Activated CD4-positive, alpha-beta T cell treated with anti-CD3 and anti-CD28 coated beads, Interleukin-2, Interleukin-6, amounts not matched to agents 100 ng/mL and 50 ng/mL, durations not matched to agents 16 hours and 8 hours (primary cell): ENCODE measurements at regions not wholly inside any gene's neighbourhood (a gene's known extent, or its start where the extent isn't known, plus 50 kb on each side); places are given as distances from the start of the nearest gene placed in this dataset.
A peak's percentile ranks its signal among the peaks of the same experiment; 100 is the strongest.

Experiments
- DNase-seq: peaks from one replicate; pipeline ENCODE4 v3.0.0-alpha.2; 2020

DNA sequence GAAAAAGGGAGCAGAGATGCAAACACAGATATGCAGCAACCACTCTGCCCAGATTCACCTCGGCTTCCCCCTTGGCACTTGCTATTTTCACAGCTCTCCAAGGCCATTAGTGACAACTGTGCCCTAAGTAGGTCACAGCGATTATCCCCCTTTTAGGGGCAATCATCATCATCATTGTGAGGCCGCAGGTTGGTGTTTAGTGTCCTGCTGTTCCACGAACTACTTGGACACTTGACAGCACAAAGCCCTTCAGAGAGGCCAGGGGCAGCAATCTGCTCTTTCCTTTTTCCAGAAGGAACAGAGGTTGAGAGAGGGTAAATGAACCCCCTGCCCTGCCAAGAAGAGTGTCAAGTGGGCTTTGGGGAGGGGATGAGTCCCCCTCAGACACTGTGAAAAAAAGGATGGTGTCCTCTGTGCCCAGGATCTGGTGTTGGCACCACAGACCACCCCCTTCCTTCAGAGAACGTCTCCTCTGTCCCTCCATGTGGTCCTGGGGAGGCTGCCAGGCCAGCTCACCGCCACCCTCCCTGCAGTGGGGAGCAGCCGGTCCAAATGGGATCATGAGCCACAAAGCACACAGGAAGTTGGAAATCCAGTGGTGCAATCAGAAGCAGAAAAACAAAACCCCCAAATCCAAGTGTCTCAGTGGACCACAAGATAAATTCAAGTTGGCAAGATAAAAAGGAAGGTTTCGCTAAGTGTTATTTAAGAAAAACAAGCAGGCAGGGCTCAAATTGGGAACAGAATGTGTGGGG, 78.4 kb upstream of the MED9 start:
- DNase-seq = no peak

DNA sequence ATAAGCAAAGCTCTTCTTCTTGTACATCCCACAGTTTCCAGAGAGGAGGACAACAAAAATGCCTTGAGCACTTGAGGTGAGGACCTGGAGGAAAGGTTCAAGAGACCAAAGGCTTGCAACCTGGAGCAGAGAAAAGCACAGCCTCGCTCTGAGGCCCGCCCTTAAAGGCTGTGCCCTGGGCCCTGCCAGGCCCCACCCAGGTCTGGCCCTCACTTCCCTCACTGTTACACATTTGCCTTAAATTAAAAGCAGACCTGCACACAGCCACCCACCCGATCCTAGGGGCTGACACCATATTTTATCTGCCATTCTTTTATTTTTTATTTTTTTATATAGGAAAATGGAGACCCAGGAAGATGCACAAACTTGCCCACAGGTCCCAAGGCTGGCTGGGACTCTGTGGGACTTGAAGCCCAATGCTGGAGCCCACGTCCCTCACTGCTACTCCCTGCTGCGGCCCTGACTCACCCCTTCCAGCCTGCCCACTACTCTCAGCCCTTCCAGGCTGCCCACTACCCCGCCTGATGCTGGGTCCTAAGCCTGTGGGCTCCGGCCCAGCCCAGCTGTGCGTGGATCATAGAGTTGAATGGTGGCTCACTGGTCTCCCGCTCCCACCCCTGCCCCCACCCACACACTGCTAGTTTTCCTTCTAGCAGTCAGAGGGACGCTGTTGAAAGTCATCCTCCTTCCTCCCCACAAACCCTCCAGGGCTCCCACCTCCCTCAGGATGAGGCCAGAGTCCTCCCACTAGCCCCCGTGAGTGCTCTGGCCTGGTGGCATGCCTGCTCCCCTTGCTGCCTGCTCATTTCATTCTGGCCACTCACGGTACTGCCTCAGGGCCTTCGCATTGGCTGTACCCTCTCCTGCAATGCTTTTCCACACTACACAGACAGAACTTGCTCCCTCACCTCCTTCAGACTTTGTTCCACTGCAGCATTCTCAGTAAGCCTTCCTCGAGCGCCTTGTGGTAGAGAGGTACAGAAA, 77.6 kb upstream of the MED9 start:
- no peak for DNase-seq

DNA sequence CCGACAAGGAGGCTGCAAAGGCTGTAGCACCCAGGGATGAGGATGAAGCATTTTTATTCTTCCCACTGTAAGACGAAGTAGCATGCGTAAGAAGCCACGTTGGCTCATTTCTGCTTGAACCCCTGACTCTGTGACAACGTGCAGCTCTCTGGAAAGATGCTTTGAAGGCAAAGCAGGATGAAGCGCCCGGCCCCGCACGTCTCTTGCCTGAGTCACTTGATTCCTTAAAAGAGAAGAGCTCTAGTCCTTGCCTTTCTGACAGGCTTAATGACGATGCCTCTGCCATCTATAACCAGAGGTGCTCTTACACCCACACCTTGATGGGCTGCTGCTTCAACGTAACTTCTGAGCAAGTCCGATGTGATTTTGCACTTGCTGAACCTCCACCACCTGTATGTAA, 76.7 kb upstream of the MED9 start:
- DNase-seq = no peak

DNA sequence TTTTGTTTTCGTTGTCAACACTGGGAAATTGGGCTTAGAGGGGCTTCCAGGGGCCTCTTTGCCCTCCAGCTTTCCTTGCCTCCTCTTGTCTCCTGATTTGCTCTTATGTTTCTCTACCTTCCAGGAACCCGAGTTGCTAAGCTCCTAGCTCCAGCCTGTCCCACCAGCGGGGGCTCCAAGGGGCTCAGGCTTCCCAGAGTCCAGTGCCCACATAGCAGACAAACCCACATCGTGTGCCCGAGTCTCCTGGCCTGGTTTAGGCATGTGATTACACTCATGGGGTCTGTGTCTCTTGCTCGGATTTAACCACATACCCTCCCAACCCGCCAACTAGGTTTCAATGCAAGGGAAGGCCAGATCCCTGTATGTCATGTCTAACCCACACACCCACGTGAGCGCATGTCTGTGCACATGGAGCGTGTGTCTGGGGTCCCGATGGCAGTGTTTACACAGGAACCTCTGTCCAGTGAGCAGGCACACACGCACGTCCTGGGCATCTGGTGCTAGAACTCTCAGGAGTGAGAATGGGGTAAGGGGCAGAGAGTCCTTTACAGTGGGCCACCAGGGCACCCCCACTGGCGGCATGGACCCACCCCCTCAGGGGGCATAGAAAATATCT, 76.1 kb upstream of the MED9 start:
- DNase-seq = no peak

DNA sequence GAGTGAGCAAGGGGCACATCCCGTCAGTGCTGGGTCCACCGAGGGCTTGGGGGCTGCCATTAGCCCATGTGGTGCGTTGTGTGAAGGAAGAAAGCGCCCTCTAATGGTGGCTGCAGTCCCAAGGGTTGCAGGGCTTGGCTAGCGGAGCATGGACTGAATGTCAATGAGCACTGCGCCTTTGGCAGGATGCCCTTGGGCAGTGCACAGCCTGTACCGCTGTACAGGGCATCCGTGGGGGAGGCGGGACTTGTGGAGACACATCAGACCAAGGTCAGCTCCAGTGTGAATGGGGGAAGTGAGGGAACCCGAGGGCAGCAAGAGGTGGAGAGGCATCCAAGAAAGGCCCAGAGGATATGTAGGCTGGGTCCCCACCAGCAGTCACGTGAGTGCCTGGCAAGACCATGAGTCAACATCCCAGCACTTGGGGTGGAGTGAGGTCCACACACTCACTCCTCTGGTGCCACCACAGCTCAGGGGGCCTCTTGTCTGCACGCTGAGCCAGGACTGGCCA, 75.5 kb upstream of the MED9 start:
- no peak for DNase-seq

DNA sequence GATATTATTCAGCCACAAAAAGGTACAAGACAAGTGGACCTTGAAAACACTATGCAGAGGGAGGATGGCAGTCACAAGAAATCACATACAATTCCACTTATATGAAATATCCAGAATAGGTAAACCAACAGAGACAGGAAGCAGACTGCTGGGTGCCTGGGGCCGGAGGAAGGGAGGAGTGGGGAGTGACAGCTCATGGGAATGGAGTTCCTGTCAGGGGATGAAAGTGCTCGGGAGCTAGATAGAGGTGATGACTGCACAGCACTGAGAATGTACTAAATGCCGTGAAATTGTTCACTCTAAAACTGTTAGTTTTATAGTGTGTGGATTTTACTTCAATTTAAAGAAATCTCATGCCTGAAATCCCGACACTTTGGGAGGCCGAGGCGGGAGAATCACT, 74.2 kb upstream of the MED9 start:
- DNase-seq = no peak

DNA sequence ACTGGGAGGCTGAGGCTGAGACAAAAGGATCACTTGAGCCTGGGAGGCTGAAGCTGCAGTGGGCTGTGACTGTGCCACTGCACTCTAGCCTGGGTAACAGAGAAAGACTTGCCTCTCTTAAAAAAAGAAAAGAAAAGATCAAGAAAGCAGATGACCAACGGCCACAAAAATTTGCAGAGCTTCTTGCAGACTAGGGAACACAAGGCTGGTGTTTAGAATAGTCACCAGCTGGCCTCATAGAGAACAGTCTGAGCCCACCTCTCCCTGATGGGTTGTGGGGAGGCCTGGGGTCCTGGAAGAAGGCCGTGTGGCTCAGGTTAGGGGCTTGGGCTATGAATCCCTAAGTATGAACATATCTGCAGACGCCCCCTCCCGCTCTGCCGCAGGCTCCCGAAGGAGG, 73.7 kb upstream of the MED9 start:
- no peak for DNase-seq

DNA sequence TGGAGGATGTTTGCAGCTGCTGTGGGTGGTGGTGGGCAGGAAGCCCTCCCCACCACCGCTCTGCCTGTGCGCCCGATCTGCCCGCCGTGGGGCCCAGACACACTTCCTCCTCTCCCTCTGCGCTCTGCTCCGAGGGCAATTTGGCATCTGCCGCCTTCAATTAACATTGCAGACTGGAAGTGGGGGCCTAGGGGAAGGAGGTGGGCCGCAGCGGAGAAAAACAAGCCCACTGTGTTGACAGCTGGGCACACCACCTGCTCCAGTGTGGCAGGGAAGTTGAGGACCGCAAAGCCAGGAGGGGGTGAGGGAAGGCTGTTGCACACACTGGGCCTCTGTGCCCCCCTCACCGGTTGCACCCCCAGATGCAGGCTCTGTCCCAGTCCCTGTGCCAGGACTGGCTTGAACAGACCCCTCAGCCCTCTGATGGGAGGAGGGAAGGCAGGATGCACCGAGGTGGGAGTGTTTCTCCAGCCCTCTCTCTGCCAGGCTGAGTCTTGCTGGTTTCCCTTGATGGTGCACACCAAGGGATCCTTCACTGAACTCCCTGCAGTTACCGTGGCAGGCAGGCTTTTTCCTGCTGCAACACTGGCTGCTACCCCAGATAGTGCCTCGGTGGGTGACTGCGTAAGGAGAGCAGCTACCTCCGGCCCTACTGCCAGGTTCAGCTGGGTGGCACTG, 72.8 kb upstream of the MED9 start:
- peak; percentile 37 for DNase-seq

DNA sequence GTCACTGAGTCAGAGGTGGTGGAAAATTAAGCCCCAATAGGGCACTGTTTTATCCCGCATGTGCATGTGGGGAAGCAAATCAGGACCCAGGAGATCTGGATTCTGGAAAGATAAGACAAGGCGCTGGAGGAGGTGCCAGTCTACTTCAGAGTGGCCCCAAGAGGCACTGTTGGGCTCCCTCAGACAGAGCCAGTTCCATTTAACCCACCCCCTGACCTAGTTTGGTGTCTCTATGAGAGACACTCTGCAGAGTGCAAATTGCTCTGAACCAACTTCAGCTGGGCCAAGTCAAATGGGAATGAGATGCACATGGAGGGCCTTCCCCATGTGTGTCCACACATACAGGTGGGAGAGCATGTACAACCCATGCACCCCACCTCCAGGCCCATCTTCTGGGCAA, 71.1 kb upstream of the MED9 start:
- DNase-seq = no peak

DNA sequence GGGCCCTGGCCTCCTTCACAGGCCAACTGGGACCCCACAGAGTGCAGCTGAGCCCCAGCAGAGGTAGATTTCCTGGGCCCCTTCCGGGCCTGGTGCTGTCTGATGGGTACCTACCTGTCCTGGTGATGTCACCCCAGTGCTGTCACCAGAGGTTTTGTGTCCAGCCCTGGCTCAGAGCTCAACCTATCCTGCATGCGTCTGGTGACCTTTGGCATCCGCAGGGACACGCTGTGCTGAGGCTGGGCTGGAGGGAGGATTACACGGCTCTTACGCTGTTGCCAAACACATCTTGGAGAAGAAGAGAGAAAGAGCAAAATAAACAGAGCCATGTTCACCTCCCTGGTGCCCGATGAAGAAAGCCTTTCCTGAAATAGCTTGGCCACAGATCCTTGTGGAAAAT, 70.6 kb upstream of the MED9 start:
- no peak for DNase-seq

DNA sequence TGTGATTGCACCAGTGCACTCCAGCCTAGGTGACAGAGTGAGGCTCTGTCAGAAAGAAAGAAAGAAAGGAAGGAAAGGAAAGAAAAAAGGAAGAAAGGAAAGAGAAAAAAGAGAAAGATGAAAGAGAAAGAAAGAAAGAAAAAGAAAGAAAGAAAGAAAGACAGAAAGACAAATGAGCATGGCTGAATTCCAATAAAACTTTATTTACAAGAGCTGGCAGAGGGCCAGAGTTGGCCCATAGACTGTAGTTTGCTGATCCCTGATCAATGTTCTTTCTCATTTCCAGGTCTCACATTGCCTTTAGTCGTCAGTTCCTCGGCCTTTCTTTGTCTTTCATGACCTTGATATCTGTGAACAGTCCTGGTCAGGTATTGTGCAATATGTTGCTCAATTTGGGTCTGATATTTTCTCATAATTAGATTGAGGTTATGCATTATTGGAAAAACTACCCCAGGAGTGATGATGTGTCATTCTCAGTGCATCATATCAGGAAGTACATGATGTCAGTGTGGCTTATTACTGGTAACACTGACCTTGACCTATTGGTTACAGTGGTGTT, 68.5 kb upstream of the MED9 start:
- DNase-seq = peak; percentile 69

DNA sequence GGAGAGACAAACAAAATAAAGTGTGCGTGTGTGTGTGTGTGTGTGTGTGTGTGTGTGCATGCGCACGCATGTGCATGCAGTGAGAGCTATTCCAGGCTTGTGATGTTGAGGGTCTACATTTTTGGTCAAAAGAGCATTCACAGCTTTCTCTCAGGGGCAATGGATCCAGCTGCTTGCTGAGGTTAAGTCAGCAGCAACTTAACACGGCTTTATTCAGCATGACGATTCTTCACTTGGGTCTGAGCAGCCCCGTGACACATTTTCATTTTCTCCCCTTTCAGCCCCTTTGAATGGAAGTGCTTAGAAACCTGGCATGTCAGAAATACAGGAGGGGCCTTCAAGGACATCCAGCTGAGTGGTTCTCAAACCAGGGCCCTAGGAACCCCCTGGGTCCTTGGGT, 66.4 kb upstream of the MED9 start:
- DNase-seq = no peak

DNA sequence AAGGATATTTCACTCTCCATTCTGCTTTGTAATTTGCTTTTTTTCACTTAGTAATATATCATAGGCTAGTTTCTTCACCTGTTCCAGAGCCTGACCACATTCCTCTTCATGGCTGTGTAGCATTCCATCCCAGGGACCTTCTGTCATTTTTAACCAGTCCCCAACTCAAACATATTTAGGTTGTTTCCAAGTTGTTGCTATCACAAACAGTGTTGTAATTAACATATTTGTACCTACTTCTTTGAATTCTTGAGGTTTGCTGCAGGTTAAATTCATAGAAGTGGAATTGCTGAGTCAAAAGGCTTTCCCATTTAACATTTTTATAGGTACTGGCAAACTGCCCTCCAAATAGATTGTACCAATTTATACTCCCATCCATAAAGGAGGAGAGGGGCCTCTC, 65.1 kb upstream of the MED9 start:
- no peak for DNase-seq

DNA sequence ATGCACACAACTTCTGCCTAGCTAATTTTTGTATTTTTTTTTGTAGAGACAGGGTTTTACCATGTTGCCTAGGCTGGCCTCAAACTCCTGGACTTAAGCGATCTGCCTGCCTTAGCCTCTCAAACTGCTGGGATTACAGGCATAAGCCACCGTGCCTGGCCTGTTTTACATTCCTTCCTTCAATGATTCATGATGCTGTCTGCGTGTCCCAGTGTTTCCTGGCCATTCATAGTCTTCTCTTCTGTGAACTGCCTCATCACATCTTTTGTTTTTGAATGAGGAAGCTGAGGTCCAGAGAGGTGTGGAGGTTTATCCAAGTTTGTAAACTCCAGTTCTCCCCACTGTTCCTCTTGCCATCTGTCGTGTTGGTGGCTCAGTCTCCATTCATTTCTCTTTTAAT, 64.5 kb upstream of the MED9 start:
- DNase-seq = no peak

DNA sequence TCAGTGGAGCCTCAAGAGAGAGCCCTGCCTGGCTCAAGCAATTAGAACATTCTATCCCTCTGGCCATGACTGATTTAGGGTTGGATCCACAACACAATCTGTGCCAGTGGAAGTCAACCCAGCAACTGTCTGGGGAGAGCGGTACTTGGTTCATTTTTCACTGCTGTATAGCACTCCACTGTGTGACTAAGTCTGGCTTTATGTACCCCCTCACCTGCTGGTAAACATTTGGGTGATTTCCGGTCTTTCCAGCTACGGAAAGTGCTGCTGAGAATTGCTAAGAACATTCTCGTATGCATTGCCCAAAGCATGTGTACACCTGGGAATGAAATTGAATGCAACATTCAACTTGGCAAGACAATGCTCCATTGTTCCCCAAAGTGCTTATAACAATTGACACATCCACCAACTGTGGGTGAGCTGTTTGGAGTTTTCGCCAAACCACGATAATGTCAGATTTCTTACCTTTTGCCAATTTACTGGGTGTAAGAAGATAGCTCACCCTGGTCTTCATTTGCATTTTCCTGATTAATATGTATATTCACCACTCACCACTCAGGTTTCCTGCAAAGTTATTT, 63.5 kb upstream of the MED9 start:
- no peak for DNase-seq

DNA sequence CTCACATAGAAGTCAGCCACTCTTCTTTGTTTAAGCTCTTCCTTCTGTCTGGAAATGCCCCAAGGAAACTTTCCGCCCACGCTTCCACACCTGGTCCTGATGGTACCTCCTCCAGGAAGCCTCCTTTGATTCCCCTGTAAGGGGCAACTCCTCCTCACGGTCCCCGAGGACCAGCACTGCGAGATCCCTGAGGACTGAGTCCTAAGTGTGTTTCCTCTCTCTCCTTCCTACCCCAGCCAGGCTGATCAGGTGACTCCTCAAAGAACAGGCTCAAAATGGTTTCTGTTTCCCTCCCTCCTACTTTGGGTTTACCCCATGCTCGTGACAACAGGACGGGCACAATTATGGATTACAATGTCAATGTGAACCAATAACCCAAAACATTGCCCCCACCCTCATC, 63.0 kb upstream of the MED9 start:
- no peak for DNase-seq

DNA sequence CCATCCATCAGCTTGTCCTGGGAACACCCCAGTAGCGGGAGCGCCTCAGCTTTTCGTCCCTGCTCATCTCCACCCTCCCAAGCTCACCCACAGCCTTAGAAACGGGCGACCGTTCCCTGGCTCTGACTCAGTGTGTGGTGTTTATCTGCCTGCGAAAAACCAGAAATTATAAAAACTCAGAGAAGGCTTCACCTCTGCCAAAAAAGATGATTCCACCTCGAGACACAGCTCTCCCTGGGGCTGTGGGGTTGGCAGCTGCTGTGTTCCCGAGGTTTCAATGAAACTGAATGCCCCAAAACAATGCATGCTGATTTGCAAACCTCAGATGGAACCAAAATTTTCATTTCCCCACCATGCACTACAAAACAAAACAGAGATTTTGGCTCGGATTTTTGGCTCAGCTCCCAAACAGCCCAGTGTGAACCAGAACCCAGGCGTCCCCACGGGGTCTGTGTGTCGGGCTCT, 62.4 kb upstream of the MED9 start:
- DNase-seq = no peak

DNA sequence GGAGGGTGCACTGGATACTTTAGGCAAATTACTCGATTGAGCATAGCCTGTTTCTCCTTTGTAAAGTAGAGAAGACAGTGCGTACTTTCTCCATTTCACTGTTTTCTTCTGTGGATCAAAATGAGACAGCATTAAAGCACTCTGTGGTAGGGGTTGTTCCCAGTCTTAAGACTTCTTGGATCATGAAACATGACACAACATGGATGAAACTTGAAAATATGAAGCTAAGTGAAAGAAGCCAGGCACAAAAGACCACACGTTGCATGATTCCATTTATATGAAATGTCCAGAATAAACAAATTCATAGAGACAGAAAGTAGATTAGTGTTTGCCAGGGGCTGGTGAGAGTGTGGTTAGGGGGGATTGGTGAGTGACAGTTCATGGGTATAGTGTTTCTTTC, 61.8 kb upstream of the MED9 start:
- DNase-seq = no peak

DNA sequence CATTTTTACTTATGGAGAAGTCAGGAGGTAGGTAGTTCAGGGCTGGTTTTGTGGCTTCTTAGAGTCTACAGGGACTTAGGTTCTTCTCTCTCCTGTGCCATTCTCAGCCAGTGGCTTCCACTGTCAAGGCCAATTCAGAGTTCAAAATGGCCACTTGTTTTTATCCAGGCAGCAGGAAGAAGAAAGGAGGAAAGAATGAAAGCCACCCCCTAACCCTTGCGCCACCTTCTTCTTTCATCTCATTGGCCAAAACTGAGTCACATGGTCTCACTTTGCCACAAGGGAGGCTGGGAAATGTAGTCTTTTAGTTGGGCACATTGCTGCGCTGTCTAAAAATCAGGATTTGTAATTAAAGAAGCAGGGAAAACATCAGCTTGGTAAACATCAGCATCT, 60.8 kb upstream of the MED9 start:
- DNase-seq = peak; percentile 78

DNA sequence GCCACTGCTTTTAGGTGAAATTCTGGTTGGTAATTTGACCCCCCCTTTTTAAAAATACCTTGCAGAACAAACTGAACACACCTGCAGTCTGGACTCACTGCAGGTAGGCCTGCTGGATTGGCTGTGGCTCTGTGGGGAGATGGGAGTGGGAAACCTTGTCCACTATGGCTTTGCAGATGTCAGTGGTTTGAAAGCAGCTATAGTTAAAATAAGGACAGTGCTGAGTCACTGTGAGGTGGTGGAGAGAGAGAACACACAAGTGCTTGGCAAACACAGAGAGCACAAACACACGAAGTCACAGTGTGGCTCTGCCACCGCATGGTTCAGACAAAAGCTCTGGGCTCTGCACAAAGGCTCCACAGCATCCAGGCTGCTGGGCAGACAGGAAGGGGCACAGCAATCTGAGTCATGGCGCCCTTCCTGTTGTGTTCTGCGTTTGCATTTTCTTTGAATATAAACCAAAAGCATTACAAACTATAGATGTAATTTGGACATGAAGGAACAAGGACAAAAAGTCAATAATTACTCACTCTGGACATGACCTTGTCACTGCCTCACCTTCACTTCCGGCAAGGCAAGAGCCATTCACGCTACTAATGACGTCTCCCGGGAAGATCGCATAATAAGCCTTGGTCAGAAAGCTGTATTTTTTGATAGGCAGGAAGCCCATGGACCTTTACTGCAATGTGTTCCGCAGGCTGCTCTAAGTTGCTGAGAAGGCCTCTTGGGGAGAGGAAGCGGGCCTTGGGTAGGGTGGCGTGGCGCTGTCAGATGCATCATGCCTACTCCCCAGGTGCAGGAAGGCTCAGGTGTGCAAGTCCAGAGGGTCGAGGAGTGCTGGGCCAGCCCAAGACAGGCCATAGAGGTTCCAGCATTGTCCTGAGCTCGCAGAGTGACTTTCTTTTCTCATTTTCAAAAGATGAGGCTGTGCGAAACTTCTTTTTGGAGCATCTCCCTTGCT, 60.1 kb upstream of the MED9 start:
- DNase-seq = peak; percentile 46

DNA sequence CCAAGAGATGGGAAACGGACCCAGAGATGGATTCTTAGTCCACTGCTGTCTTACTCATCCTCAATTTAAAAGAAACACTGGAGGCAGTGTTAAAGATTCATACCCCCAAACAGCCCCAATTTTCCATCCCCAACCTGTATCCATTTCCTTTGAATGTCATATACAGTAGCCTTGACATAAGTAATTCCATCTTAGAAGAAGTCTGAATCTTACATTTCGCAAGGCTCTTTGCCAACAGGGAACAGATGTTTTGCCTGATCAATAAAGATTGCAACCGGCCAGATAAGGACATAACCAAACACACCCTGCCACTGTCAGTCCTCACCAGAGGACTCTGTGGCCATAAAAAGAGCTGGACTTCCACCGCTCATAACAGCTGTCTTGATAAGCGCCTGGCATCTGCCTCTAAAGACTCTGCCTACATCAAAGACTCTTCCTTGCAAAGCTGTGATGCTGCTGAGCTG, 59.0 kb upstream of the MED9 start:
- DNase-seq = no peak
